ENCODE measurements at regions not wholly inside any gene's neighbourhood (a gene's known extent, or its start where the extent isn't known, plus 50 kb on each side); places are given as distances from the start of the nearest gene placed in this dataset.

- DNase-seq = no peak
- TF ChIP-seq POLR2A (IDR thresholded peaks at IDR 0.05) (no peak), CTCF (IDR thresholded peaks at IDR 0.05) (no peak)
- Histone ChIP-seq H3K9me3 (replicated peaks in 1 of 3) (no peaks in the 10 kb centered on the region), H3K4me3 (no peak overlapping the region), H3K36me3 (replicated peaks in 1 of 2) (no peaks in the 10 kb centered on the region), H3K27me3 (no peaks in the 10 kb centered on the region), H3K4me1 (replicated peaks in 1 of 2) (no peaks in the 10 kb centered on the region), H3K27ac (no peak overlapping the region)
- 54 to 60% (median 56%) methylated on average over 1 of the region's 1 CpG for WGBS, 4 donors
- intact Hi-C loops (cut with DNase I) = no loop called here
These were observed 1952.2 kb downstream of the PCDH7 start for GRCh38 chr4:32672359-32672758.

DNA sequence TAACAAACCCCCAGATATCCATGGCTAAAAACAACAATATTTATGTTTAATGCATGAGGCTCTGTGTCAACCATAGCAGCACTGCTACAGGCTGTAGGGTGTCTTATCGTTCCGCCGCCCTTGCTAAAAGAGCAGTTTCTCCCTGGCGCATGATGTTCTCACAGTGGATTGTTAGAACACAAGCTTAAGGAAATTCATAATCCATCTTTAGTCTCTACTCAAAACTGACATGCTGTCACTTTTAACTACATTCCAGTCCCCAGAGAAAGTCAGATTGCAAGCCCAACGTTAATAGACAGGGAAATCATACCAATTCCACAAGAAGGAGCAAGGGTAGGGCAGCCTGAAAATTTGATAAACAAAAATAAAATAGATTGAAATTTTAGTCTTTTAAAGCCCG lies 1960.8 kb downstream of the PCDH7 start:
- Histone ChIP-seq H3K4me1 (replicated peaks in 1 of 2) (no peaks in the 10 kb centered on the region), H3K9me3 (replicated peaks in 1 of 3) (no peaks in the 10 kb centered on the region), H3K27ac (no peak overlapping the region), H3K36me3 (replicated peaks in 1 of 2) (no peaks in the 10 kb centered on the region), H3K27me3 (no peaks in the 10 kb centered on the region), H3K4me3 (no peak overlapping the region)
- intact Hi-C loops (cut with DNase I) = no loop called here
- no peak for DNase-seq
- 57 to 81% (median 72%) methylated on average over 6 of the region's 6 CpGs for WGBS, 4 donors
- TF ChIP-seq CTCF (IDR thresholded peaks at IDR 0.05) (no peak), POLR2A (IDR thresholded peaks at IDR 0.05) (no peak)

DNA sequence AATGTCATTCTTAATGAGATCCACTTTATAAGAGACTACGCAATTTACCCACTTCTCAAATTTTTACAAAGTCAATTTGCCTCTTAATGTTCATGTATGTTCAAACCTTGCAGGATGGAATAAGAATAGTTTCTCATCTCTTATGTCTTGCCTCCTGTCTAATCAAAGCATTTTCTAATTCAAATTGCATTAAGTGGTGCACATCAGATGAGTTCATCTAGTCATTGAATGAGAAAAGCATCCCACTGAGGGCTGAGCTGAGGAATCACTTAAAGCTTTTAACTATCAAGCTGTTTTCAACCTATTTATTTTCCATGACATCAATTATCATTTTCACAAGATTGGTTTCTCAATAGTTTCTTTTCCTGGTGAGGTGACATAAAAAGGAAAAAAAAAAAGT lies 1964.0 kb downstream of the PCDH7 start:
- DNase-seq = no peak
- Histone ChIP-seq H3K27me3 (no peaks in the 10 kb centered on the region), H3K4me1 (replicated peaks in 1 of 2) (no peaks in the 10 kb centered on the region), H3K27ac (no peak overlapping the region), H3K4me3 (no peak overlapping the region), H3K36me3 (replicated peaks in 1 of 2) (no peaks in the 10 kb centered on the region), H3K9me3 (replicated peaks in 1 of 3) (no peaks in the 10 kb centered on the region)
- intact Hi-C loops (cut with DNase I) = no loop called here
- TF ChIP-seq POLR2A (IDR thresholded peaks at IDR 0.05) (no peak), CTCF (IDR thresholded peaks at IDR 0.05) (no peak)
- WGBS, 4 donors = 73 to 94% (median 81%) methylated on average over 1 of the region's 1 CpG

- Histone ChIP-seq H3K27ac (no peak overlapping the region), H3K4me1 (replicated peaks in 1 of 2) (no peaks in the 10 kb centered on the region), H3K9me3 (replicated peaks in 1 of 3) (no peaks in the 10 kb centered on the region), H3K4me3 (no peak overlapping the region), H3K27me3 (no peaks in the 10 kb centered on the region), H3K36me3 (replicated peaks in 1 of 2) (no peaks in the 10 kb centered on the region)
- WGBS, 4 donors = 81 to 88% (median 87%) methylated on average over 6 of the region's 6 CpGs
- TF ChIP-seq POLR2A (IDR thresholded peaks at IDR 0.05) = no peak
- TF ChIP-seq CTCF (IDR thresholded peaks at IDR 0.05) = no peak
- intact Hi-C loops (cut with DNase I) = no loop called here
- no peak for DNase-seq
These were observed 1966.0 kb downstream of the PCDH7 start for GRCh38 chr4:32686123-32686522.

Data from adrenal gland (tissue), 9 donors.